SK-N-SH treated with all-trans-retinoic acid at 6 μM for 48 hours (cell line): ENCODE measurements at regions not wholly inside any gene's neighbourhood (a gene's known extent, or its start where the extent isn't known, plus 50 kb on each side); places are given as distances from the start of the nearest gene placed in this dataset.
A peak's percentile ranks its signal among the peaks of the same experiment; 100 is the strongest.

Experiments
- ATAC-seq: fragments of 200-7000 bp; cut with Tn5 transposase; 3 replicates; pipeline ENCODE4 v1.9.1; 2020; ENCODE audit warnings: mild to moderate bottlenecking, moderate library complexity
- ARNTL ChIP-seq: fragments of 450-650 bp; formaldehyde crosslinking; IDR thresholded peaks from 2 replicates; pipeline ENCODE4 v1.5.0; 2020; ENCODE audit warnings: low read depth, mild to moderate bottlenecking, moderate library complexity, borderline replicate concordance
- BACH2 ChIP-seq: fragments of 250-450 bp; sonication (Bioruptor Pico); IDR thresholded peaks from 2 replicates; pipeline ENCODE4 v1.9.0; 2021; ENCODE audit warnings: mild to moderate bottlenecking, borderline replicate concordance
- CREB5 ChIP-seq: fragments of 250-450 bp; sonication (Bioruptor Pico); IDR thresholded peaks from 2 replicates; pipeline ENCODE4 v1.5.1; 2020; ENCODE audit warnings: low read depth, mild to moderate bottlenecking, moderate library complexity
- CSDC2 ChIP-seq: fragments of 250-450 bp; sonication (Bioruptor Pico); IDR thresholded peaks from 2 replicates; pipeline ENCODE4 v1.5.0; 2020; ENCODE audit warnings: mild to moderate bottlenecking, moderate library complexity
- CSRNP3 ChIP-seq: fragments of 250-450 bp; sonication (Bioruptor Pico); IDR thresholded peaks from 2 replicates; pipeline ENCODE4 v1.5.1; 2021; ENCODE audit warnings: mild to moderate bottlenecking, moderate library complexity
- ESRRG ChIP-seq: fragments of 250-450 bp; sonication (Bioruptor Pico); IDR thresholded peaks from 2 replicates; pipeline ENCODE4 v1.6.1; 2021; ENCODE audit warnings: mild to moderate bottlenecking
- GLIS3 ChIP-seq: fragments of 250-450 bp; sonication (Bioruptor Pico); IDR thresholded peaks from 2 replicates; pipeline ENCODE4 v1.5.0; 2020; ENCODE audit warnings: mild to moderate bottlenecking, moderate library complexity
- ISL1 ChIP-seq: fragments of 250-450 bp; sonication (Bioruptor Pico); IDR thresholded peaks from 2 replicates; pipeline ENCODE4 v2.1.2; 2022; ENCODE audit warnings: mild to moderate bottlenecking, moderate library complexity
- OSR1 ChIP-seq: fragments of 250-450 bp; sonication (Bioruptor Pico); IDR thresholded peaks from 2 replicates; pipeline ENCODE4 v1.8.0; 2022; ENCODE audit warnings: moderate library complexity, mild to moderate bottlenecking, inconsistent platforms
- POU6F1 ChIP-seq: fragments of 250-450 bp; sonication (Bioruptor Pico); IDR thresholded peaks from 2 replicates; pipeline ENCODE4 v1.8.0; 2021; ENCODE audit warnings: low read depth, mild to moderate bottlenecking, moderate library complexity, borderline replicate concordance
- PPARA ChIP-seq: fragments of 250-450 bp; sonication (Bioruptor Pico); IDR thresholded peaks from 2 replicates; pipeline ENCODE4 v1.5.0; 2020; ENCODE audit warnings: mild to moderate bottlenecking, borderline replicate concordance
- SNAI2 ChIP-seq: fragments of 250-450 bp; sonication (Bioruptor Pico); IDR thresholded peaks from 2 replicates; pipeline ENCODE4 v1.5.0; 2020; ENCODE audit warnings: mild to moderate bottlenecking, moderate library complexity
- TCF4 ChIP-seq: fragments of 250-450 bp; sonication (Bioruptor Pico); IDR thresholded peaks from 2 replicates; pipeline ENCODE4 v1.8.0; 2021; ENCODE audit warnings: mild to moderate bottlenecking, moderate library complexity, borderline replicate concordance
- TOX ChIP-seq: fragments of 250-450 bp; sonication (Bioruptor Pico); IDR thresholded peaks from 2 replicates; pipeline ENCODE4 v1.8.0; 2021; ENCODE audit warnings: mild to moderate bottlenecking, moderate library complexity, borderline replicate concordance
- TSHZ2 ChIP-seq: fragments of 250-450 bp; sonication (Bioruptor Pico); IDR thresholded peaks from 2 replicates; pipeline ENCODE4 v1.5.0; 2020; ENCODE audit warnings: mild to moderate bottlenecking, moderate library complexity
- ZFP3 ChIP-seq: fragments of 250-450 bp; sonication (Bioruptor Pico); IDR thresholded peaks from 2 replicates; pipeline ENCODE4 v1.5.0; 2020; ENCODE audit warnings: mild to moderate bottlenecking, moderate library complexity
- ZFP30 ChIP-seq: fragments of 450-650 bp; formaldehyde crosslinking; IDR thresholded peaks from 2 replicates; pipeline ENCODE4 v1.5.0; 2022; ENCODE audit warnings: mild to moderate bottlenecking, moderate library complexity
- ZNF70 ChIP-seq: fragments of 450-650 bp; formaldehyde crosslinking; IDR thresholded peaks from 2 replicates; pipeline ENCODE4 v1.5.0; 2020; ENCODE audit warnings: mild to moderate bottlenecking, moderate library complexity
- ZNF8 ChIP-seq: fragments of 450-650 bp; formaldehyde crosslinking; IDR thresholded peaks from 2 replicates; pipeline ENCODE4 v1.5.0; 2020; ENCODE audit warnings: mild to moderate bottlenecking, moderate library complexity

GRCh38 chr12:67742461-67742860 is 93.9 kb downstream of the DYRK2 start:
- TF ChIP-seq TCF4 (CRISPR knock-in tag), result no peak
- peak; percentile 80 for TF ChIP-seq ZNF70 (CRISPR knock-in tag)
- ATAC-seq, result no peak

GRCh38 chr12:67747869-67748742 is 99.6 kb downstream of the DYRK2 start:
- ATAC-seq, result peak; percentile 82
- TF ChIP-seq CSRNP3 (no peak), SNAI2 (no peak), OSR1 (CRISPR knock-in tag) (0 out of 2 replicates have a peak, but pooled peaks have one; percentile 33), ARNTL (CRISPR knock-in tag) (no peak)
- TF ChIP-seq, all 23 proteins: peak for 1

- ATAC-seq, result no peak
- no peak for TF ChIP-seq GLIS3 (CRISPR knock-in tag)
- no peak for TF ChIP-seq OSR1 (CRISPR knock-in tag)
- no peak for TF ChIP-seq PPARA (CRISPR knock-in tag)
- TF ChIP-seq SNAI2, result no peak
- no peak for TF ChIP-seq POU6F1 (CRISPR knock-in tag)
- no peak for TF ChIP-seq ESRRG (CRISPR knock-in tag)
- TF ChIP-seq ZFP30 (CRISPR knock-in tag), result no peak
Observed at GRCh38 chr12:67748743-67749040, 100.1 kb downstream of the DYRK2 start.

GRCh38 chr12:67750513-67751183 is 102.1 kb downstream of the DYRK2 start:
- ATAC-seq, result no peak
- no peak for TF ChIP-seq CSDC2 (CRISPR knock-in tag)
- no peak for TF ChIP-seq OSR1 (CRISPR knock-in tag)
- no peak for TF ChIP-seq CSRNP3
- no peak for TF ChIP-seq PPARA (CRISPR knock-in tag)
- no peak for TF ChIP-seq TOX (CRISPR knock-in tag)
- no peak for TF ChIP-seq BACH2 (CRISPR knock-in tag)
- no peak for TF ChIP-seq ESRRG (CRISPR knock-in tag)
- TF ChIP-seq TSHZ2 (CRISPR knock-in tag), result no peak
- no peak for TF ChIP-seq GLIS3 (CRISPR knock-in tag)
- TF ChIP-seq ARNTL (CRISPR knock-in tag), result no peak
- no peak for TF ChIP-seq ZNF70 (CRISPR knock-in tag)
- TF ChIP-seq ZNF8, result no peak
- no peak for TF ChIP-seq ISL1 (CRISPR knock-in tag)
- TF ChIP-seq CREB5, result no peak
- no peak for TF ChIP-seq POU6F1 (CRISPR knock-in tag)
- no peak for TF ChIP-seq ZFP3 (CRISPR knock-in tag)
